ENCODE measurements at regions not wholly inside any gene's neighbourhood (a gene's known extent, or its start where the extent isn't known, plus 50 kb on each side); places are given as distances from the start of the nearest gene placed in this dataset.

GRCh38 chr2:143881246-143881645 lies 638.7 kb downstream of the ZEB2 start:
- no peaks in the 10 kb centered on the region for H3K9me3 ChIP-seq
- H3K27me3 ChIP-seq: no peaks in the 10 kb centered on the region
- no peak overlapping the region for H3K27ac ChIP-seq
- TF ChIP-seq CTCF (IDR thresholded peaks at IDR 0.05): no peak
- no peaks in the 10 kb centered on the region for H3K4me1 ChIP-seq
- no peak overlapping the region for H3K4me3 ChIP-seq
- no peak for DNase-seq (ENCODE audit: low spot score)
- H3K36me3 ChIP-seq: no peaks in the 10 kb centered on the region

GRCh38 chr2:143877876-143878530 lies 641.9 kb downstream of the ZEB2 start:
- no peak overlapping the region for H3K4me3 ChIP-seq
- H3K4me1 ChIP-seq: no peaks in the 10 kb centered on the region
- H3K27me3 ChIP-seq: no peaks in the 10 kb centered on the region
- DNase-seq (ENCODE audit: low spot score): no peak
- no peaks in the 10 kb centered on the region for H3K9me3 ChIP-seq
- no peaks in the 10 kb centered on the region for H3K36me3 ChIP-seq
- H3K27ac ChIP-seq: no peak overlapping the region
- TF ChIP-seq CTCF (IDR thresholded peaks at IDR 0.05): no peak

- no peaks in the 10 kb centered on the region for H3K4me1 ChIP-seq
- H3K4me3 ChIP-seq: no peak overlapping the region
- H3K27ac ChIP-seq: no peak overlapping the region
- no peaks in the 10 kb centered on the region for H3K36me3 ChIP-seq
- DNase-seq (ENCODE audit: low spot score): no peak
- peaks cover 0 to 4% of the 10 kb centered on the region in 2 donors for H3K9me3 ChIP-seq
- TF ChIP-seq CTCF (IDR thresholded peaks at IDR 0.05): no peak
- H3K27me3 ChIP-seq: no peaks in the 10 kb centered on the region
These were observed 642.9 kb downstream of the ZEB2 start for GRCh38 chr2:143877056-143877455.

GRCh38 chr2:143875295-143876233 lies 644.4 kb downstream of the ZEB2 start:
- H3K27ac ChIP-seq: no peak overlapping the region

GRCh38 chr2:143873886-143874285 lies 646.0 kb downstream of the ZEB2 start:
- H3K27me3 ChIP-seq: no peaks in the 10 kb centered on the region
- H3K36me3 ChIP-seq: no peaks in the 10 kb centered on the region
- no peak overlapping the region for H3K4me3 ChIP-seq
- DNase-seq (ENCODE audit: low spot score): no peak
- H3K4me1 ChIP-seq: no peaks in the 10 kb centered on the region
- no peak overlapping the region for H3K27ac ChIP-seq
- peaks cover 0 to 28% of the 10 kb centered on the region in 2 donors for H3K9me3 ChIP-seq
- no peak for TF ChIP-seq CTCF (IDR thresholded peaks at IDR 0.05)

More at GRCh38 chr2:143875295-143876233, 644.4 kb downstream of the ZEB2 start:
- Histone ChIP-seq H3K4me3 (no peak overlapping the region), H3K9me3 (peaks cover 0 to 18% of the 10 kb centered on the region in 2 donors), H3K36me3 (no peaks in the 10 kb centered on the region), H3K4me1 (no peaks in the 10 kb centered on the region), H3K27me3 (no peaks in the 10 kb centered on the region)
- DNase-seq (ENCODE audit: low spot score): no peak
- no peak for TF ChIP-seq CTCF (IDR thresholded peaks at IDR 0.05)
